Right lobe of liver (tissue), 4 donors: ENCODE measurements at regions not wholly inside any gene's neighbourhood (a gene's known extent, or its start where the extent isn't known, plus 50 kb on each side); places are given as distances from the start of the nearest gene placed in this dataset.

Source experiments
- CTCF ChIP-seq, 4 donors: fragments of 200-600 bp in 3 of 4; fragments of 450-650 bp in 1 of 4; IDR thresholded peaks; one replicate each; pipeline versions ENCODE4 v1.5.1 to v1.8.0; 2016 to 2022; ENCODE audit warnings: antibody characterized with exemption in 4 of 4, mild to moderate bottlenecking in 2 of 4
- POLR2A ChIP-seq: fragments of 450-650 bp; IDR thresholded peaks from one replicate; pipeline ENCODE4 v1.6.1; 2017; ENCODE audit warnings: antibody characterized with exemption, mild to moderate bottlenecking
- donor health status: DM: no; HTN: no; CAD: no.
- donor health status: DM: no; HTN: no; CAD: no.
- donor health status: DM: no; HTN: yes; CAD: no.

GRCh38 chr20:22245139-22245538, 339.2 kb downstream of the FOXA2 start:
- TF ChIP-seq CTCF (IDR thresholded peaks at IDR 0.05) (no peak), POLR2A (no peak)
